Mesodermal cell (in vitro differentiated cells): ENCODE measurements at regions not wholly inside any gene's neighbourhood (a gene's known extent, or its start where the extent isn't known, plus 50 kb on each side); places are given as distances from the start of the nearest gene placed in this dataset.
"Not testable (repeated sequence)": the region's sequence is repeated elsewhere in the genome, so short reads cannot be mapped to it uniquely, and the experiment has no call there.

Experiments
- H3K27ac ChIP-seq: 2 replicates; pipeline ENCODE4 v1.7.0; 2013; ENCODE audit warnings: mild to moderate bottlenecking, low read depth, low read length, moderate library complexity; ENCODE audit not compliant: severe bottlenecking
- H3K36me3 ChIP-seq: 2 replicates; pipeline ENCODE4 v1.7.1; 2013; ENCODE audit warnings: mild to moderate bottlenecking, low read length, moderate library complexity; ENCODE audit not compliant: control insufficient read depth, insufficient read depth
- H3K4me1 ChIP-seq: one replicate; pipeline ENCODE4 v1.7.1; 2013; ENCODE audit warnings: mild to moderate bottlenecking, low read length; ENCODE audit not compliant: insufficient read depth, control insufficient read depth, poor library complexity, severe bottlenecking
- H3K4me3 ChIP-seq: 2 replicates; pipeline ENCODE4 v1.7.0; 2013; ENCODE audit warnings: low read length, control low read depth, mild to moderate bottlenecking; ENCODE audit not compliant: insufficient read depth, poor library complexity, severe bottlenecking; ENCODE audit errors: extremely low read depth
- H3K9me3 ChIP-seq: 2 replicates; pipeline ENCODE4 v1.7.1; 2013; ENCODE audit warnings: mild to moderate bottlenecking, low read length, moderate library complexity; ENCODE audit not compliant: control insufficient read depth
- WGBS, 2 experiments: methylation state at CpG; one replicate each; pipeline ENCODE4 v1.1.5; 2013; ENCODE audit warnings: missing lambda C conversion rate in 2 of 2; ENCODE audit not compliant: insufficient coverage in 2 of 2; 5-methylcytosine and 5-hydroxymethylcytosine counted together

DNA sequence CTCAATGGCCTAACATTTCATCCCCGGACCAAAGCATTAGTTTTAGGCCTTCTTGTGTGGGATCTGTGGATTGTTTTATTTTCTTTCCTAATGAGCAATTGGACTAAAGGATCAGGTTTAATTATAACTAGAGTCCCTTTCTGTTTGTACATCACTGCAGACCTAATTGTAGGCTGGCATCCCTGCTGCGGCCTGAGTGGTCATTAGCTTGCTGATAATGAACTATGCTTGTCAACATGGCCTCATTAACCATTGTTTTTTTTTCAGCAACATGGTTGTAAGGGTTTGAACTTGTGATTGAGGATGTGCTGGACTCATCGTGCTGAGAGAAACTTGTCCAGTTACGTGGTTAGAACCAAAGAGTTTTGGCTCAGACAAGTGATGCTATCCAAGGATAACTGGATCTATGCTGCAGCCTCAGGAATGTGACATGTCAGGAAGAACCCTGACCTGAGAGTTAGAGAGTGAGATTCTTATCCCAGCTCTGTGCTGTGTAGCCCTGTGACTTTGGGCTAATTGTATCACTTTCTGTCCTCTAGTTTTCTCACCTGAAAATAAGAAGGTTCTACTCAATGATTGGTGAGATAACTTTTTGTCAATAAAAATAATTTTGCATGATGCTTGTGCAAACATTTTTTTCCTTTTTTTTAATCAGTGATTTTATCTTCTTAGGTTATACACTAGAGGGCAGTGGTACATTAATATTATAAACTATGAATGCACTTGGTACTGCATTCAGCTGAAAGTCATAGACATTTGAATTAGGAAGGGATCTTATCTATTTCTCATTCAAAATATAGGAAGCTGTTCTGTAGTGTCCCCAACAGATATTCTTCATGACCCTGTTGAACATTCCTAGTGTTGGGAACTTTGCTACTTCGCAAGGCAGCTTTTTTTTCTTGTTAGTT lies 140.9 kb downstream of the RNF144B start:
- H3K27ac ChIP-seq, result no peak overlapping the region
- H3K4me1 ChIP-seq, result no peaks in the 10 kb centered on the region
- no peaks in the 10 kb centered on the region for H3K36me3 ChIP-seq
- WGBS, 2 experiments, result 82 to 92% methylated on average over 2 to 3 of the region's 5 CpGs
- H3K9me3 ChIP-seq, result no peaks in the 10 kb centered on the region
- no peak overlapping the region for H3K4me3 ChIP-seq

GRCh38 chr6:18530201-18530600 lies 143.1 kb downstream of the RNF144B start:
- Histone ChIP-seq H3K27ac (no peak overlapping the region), H3K36me3 (no peaks in the 10 kb centered on the region), H3K9me3 (no peaks in the 10 kb centered on the region), H3K4me1 (peaks cover 6% of the 10 kb centered on the region), H3K4me3 (no peak overlapping the region)
- 71% methylated on average over 1 of the region's 1 CpG; no CpG with 5 or more reads in 1 of the 2 experiments for WGBS, 2 experiments

GRCh38 chr6:18532139-18532538 lies 145.0 kb downstream of the RNF144B start:
- H3K9me3 ChIP-seq, result no peaks in the 10 kb centered on the region
- no peak overlapping the region for H3K4me3 ChIP-seq
- H3K27ac ChIP-seq, result no peak overlapping the region
- H3K36me3 ChIP-seq, result no peaks in the 10 kb centered on the region
- H3K4me1 ChIP-seq, result peaks cover 6% of the 10 kb centered on the region
- WGBS, 2 experiments, result 80 to 90% methylated on average over 1 to 2 of the region's 2 CpGs

- no peaks in the 10 kb centered on the region for H3K36me3 ChIP-seq
- H3K4me1 ChIP-seq, result peaks cover 6% of the 10 kb centered on the region
- no peak overlapping the region for H3K27ac ChIP-seq
- no peak overlapping the region for H3K4me3 ChIP-seq
- no peaks in the 10 kb centered on the region for H3K9me3 ChIP-seq
- WGBS, 2 experiments, result 65 to 80% methylated on average over 1 to 2 of the region's 5 CpGs
Measured at GRCh38 chr6:18533793-18534192, 146.6 kb downstream of the RNF144B start.

GRCh38 chr6:18536591-18537055 lies 149.5 kb downstream of the RNF144B start:
- Histone ChIP-seq H3K27ac (no peak overlapping the region), H3K4me3 (no peak overlapping the region), H3K36me3 (no peaks in the 10 kb centered on the region), H3K4me1 (peaks cover 6% of the 10 kb centered on the region), H3K9me3 (no peaks in the 10 kb centered on the region)
- 73 to 81% methylated on average over 4 of the region's 6 CpGs for WGBS, 2 experiments

DNA sequence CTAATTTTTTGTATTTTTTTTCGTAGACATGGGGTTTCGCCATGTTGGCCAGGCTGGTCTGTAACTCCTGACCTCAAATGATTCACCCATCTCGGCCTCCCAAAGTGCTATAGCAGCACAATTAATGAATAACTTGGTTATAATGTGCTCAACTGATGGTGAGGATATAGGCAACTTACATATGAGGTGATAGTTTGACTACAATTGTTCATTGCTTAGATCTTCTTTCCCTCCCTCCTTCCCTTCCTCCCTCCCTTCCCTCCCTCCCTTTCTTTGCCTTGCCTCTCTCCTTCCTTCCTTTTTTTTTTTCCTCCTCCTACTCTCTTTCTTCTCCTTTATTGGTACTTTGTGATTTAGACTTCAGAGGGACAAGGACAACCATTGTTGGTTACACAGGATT lies 151.2 kb downstream of the RNF144B start:
- Histone ChIP-seq H3K27ac (no peak overlapping the region), H3K36me3 (no peaks in the 10 kb centered on the region), H3K4me1 (peaks cover 6% of the 10 kb centered on the region), H3K9me3 (no peaks in the 10 kb centered on the region), H3K4me3 (no peak overlapping the region)
- WGBS, 2 experiments, result no CpG with 5 or more reads among the region's 3 CpGs

- no peak overlapping the region for H3K27ac ChIP-seq
- H3K9me3 ChIP-seq, result no peaks in the 10 kb centered on the region
- H3K4me3 ChIP-seq, result no peak overlapping the region
- no peaks in the 10 kb centered on the region for H3K36me3 ChIP-seq
- H3K4me1 ChIP-seq, result peaks cover 4% of the 10 kb centered on the region
- 80 to 82% methylated on average over 4 of the region's 6 CpGs for WGBS, 2 experiments
Measured at GRCh38 chr6:18543051-18543450, 155.9 kb downstream of the RNF144B start.

- H3K4me1 ChIP-seq, H3K9me3 ChIP-seq, H3K27ac ChIP-seq, H3K4me3 ChIP-seq, H3K36me3 ChIP-seq: not testable (repeated sequence)
- no CpG with 5 or more reads among the region's 1 CpG for WGBS, 2 experiments
Measured at GRCh38 chr6:18545142-18545541, 158.0 kb downstream of the RNF144B start.

GRCh38 chr6:18545726-18546125 lies 158.6 kb downstream of the RNF144B start:
- H3K4me1 ChIP-seq, result peaks cover 4% of the 10 kb centered on the region
- no peaks in the 10 kb centered on the region for H3K36me3 ChIP-seq
- no peak overlapping the region for H3K27ac ChIP-seq

DNA sequence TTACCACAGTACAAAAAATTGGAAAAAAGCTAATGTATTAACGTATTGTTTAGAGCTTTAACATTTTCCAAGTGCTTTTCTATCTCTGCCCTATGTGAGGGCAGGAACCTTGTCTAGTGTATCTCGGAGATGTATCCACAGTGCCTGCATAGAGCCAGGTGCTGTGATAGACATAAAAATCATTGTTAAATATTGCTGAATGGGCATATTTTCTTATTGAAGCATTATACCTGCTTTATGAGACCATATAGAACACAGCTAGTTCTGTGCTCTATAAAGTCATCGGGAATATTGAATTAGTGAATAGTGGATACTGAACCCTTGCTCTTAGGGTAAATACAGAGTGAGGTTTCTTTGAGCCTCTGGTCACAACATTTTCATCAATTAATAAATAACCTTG lies 163.0 kb downstream of the RNF144B start:
- Histone ChIP-seq H3K9me3 (no peaks in the 10 kb centered on the region), H3K4me1 (peaks cover 4% of the 10 kb centered on the region), H3K36me3 (no peaks in the 10 kb centered on the region), H3K27ac (no peak overlapping the region), H3K4me3 (no peak overlapping the region)
- WGBS, 2 experiments, result no CpG with 5 or more reads among the region's 3 CpGs

More at GRCh38 chr6:18545726-18546125, 158.6 kb downstream of the RNF144B start:
- Histone ChIP-seq H3K4me3 (no peak overlapping the region), H3K9me3 (no peaks in the 10 kb centered on the region)

DNA sequence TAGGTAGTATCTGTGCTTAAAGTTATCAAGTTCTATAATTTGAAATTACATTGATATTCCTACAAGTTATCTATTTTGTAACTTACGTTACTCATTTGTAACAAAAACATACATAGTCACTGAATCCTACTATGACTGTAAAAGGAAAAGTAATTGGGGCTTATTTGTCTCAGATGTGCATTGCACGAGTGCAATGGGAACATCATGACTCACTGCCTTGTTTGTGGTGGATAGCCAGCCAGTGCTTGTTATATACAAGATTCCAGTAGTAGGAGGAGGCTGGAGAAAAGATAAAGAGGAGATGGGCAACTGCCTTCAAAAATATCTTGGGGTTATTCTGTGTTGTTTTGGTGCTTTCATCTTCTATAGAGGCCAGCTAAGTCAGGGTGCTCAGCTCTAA lies 164.1 kb downstream of the RNF144B start:
- Histone ChIP-seq H3K9me3 (no peaks in the 10 kb centered on the region), H3K4me1 (no peaks in the 10 kb centered on the region), H3K27ac (no peak overlapping the region), H3K4me3 (no peak overlapping the region), H3K36me3 (no peaks in the 10 kb centered on the region)
- 88% methylated on average over 1 of the region's 2 CpGs for WGBS, 2 experiments
